ENCODE measurements at regions not wholly inside any gene's neighbourhood (a gene's known extent, or its start where the extent isn't known, plus 50 kb on each side); places are given as distances from the start of the nearest gene placed in this dataset.

DNA sequence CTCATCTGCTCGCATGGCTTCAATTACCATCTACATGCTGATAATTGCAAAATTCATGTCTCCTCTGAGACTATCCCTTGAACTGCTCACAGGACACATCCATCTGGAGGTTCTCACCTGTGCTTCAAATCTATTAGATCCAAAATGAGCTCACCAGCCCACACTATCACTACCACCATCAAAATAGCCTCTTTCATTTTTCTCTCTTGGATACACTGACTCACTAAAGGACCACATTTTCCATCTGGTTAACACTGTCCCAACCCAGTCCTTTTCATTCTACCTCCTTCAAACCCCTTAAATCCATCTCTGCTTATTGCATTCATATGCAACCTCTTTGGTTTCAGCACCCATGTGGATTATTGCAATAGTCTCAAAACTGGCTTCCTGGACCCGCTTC is 497.6 kb downstream of the MID1IP1 start:
- TF ChIP-seq, protein P1, sequence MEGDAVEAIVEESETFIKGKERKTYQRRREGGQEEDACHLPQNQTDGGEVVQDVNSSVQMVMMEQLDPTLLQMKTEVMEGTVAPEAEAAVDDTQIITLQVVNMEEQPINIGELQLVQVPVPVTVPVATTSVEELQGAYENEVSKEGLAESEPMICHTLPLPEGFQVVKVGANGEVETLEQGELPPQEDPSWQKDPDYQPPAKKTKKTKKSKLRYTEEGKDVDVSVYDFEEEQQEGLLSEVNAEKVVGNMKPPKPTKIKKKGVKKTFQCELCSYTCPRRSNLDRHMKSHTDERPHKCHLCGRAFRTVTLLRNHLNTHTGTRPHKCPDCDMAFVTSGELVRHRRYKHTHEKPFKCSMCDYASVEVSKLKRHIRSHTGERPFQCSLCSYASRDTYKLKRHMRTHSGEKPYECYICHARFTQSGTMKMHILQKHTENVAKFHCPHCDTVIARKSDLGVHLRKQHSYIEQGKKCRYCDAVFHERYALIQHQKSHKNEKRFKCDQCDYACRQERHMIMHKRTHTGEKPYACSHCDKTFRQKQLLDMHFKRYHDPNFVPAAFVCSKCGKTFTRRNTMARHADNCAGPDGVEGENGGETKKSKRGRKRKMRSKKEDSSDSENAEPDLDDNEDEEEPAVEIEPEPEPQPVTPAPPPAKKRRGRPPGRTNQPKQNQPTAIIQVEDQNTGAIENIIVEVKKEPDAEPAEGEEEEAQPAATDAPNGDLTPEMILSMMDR (IDR thresholded peaks at IDR 0.05; ENCODE audit: low read length), result no peak
- no peak for TF ChIP-seq EZH2 (IDR thresholded peaks at IDR 0.05; ENCODE audit: borderline replicate concordance, low read length)
